Esophagus muscularis mucosa (tissue), 4 donors: ENCODE measurements at regions not wholly inside any gene's neighbourhood (a gene's known extent, or its start where the extent isn't known, plus 50 kb on each side); places are given as distances from the start of the nearest gene placed in this dataset.
"Not testable (repeated sequence)": the region's sequence is repeated elsewhere in the genome, so short reads cannot be mapped to it uniquely, and the experiment has no call there.

ENCODE experiments used
- DNase-seq: peaks from one replicate; pipeline ENCODE4 v3.0.0-alpha.2; 2017; ENCODE audit errors: extremely low spot score
- H3K27ac ChIP-seq, 4 donors: fragments of 200-600 bp; sonication (generic); replicated peaks in 1 of 4; 1 replicate in 3 of 4; 2 replicates in 1 of 4; pipeline ENCODE4 v1.5.1; 2016 to 2019; ENCODE audit warnings: mild to moderate bottlenecking in 1 of 4
- H3K27me3 ChIP-seq, 4 donors: fragments of 200-600 bp; sonication (generic); one replicate each; pipeline versions ENCODE4 v1.5.1 to v1.6.0; 2016 to 2019
- H3K36me3 ChIP-seq, 4 donors: fragments of 200-600 bp; sonication (generic); one replicate each; pipeline ENCODE4 v1.5.1; 2016 to 2019
- H3K4me1 ChIP-seq, 4 donors: fragments of 200-600 bp; sonication (generic); one replicate each; pipeline ENCODE4 v1.5.1; 2016 to 2019
- H3K4me3 ChIP-seq, 4 donors: fragments of 200-600 bp; sonication (generic); 1 replicate in 2 of 4; 2 replicates in 2 of 4; pipeline ENCODE4 v1.5.1; 2016 to 2019; ENCODE audit warnings: mild to moderate bottlenecking in 4 of 4, moderate library complexity in 1 of 4
- H3K9me3 ChIP-seq, 4 donors: fragments of 200-600 bp; sonication (generic); 1 replicate in 3 of 4; 2 replicates in 1 of 4; pipeline ENCODE4 v1.5.1; 2016 to 2019
- CTCF ChIP-seq, 3 experiments: fragments of 200-600 bp in 2 of 3; fragments of 450-650 bp in 1 of 3; sonication (generic) in 2 of 3; IDR thresholded peaks; one replicate each; pipeline ENCODE4 v1.5.1; 2017 to 2019; ENCODE audit warnings: antibody characterized with exemption in 3 of 3, mild to moderate bottlenecking in 2 of 3, moderate library complexity in 1 of 3
- EP300 ChIP-seq: sonication (generic); formaldehyde crosslinking; IDR thresholded peaks from one replicate; pipeline ENCODE4 v1.6.1; 2017; ENCODE audit warnings: antibody characterized with exemption
- POLR2A ChIP-seq: fragments of 450-650 bp; IDR thresholded peaks from one replicate; pipeline ENCODE4 v1.6.1; 2017; ENCODE audit warnings: antibody characterized with exemption, moderate library complexity, mild to moderate bottlenecking, low read depth
- POLR2AphosphoS5 ChIP-seq, 2 donors: sonication (generic); formaldehyde crosslinking; IDR thresholded peaks; one replicate each; pipeline ENCODE4 v1.6.1; 2017; ENCODE audit warnings: antibody characterized with exemption in 2 of 2
- WGBS: methylation state at CpG from one replicate; pipeline ENCODE4 v1.1.5; 2018; 5-methylcytosine and 5-hydroxymethylcytosine counted together
- intact Hi-C: fragments of 100-400 bp; cut with DNase I; formaldehyde crosslinking; loops from one replicate; pipeline ENCODE4 v1.15.1; 2023

GRCh38 chr7:3177271-3177670 lies 123.8 kb upstream of the SDK1 start:
- Histone ChIP-seq H3K4me3 (no peak overlapping the region), H3K9me3 (no peaks in the 10 kb centered on the region), H3K4me1 (peaks cover 0 to 11% (median 4%) of the 10 kb centered on the region in 4 donors), H3K27me3 (peaks cover 0 to 6% (median 0%) of the 10 kb centered on the region in 4 donors), H3K27ac (no peak overlapping the region), H3K36me3 (no peaks in the 10 kb centered on the region)
- no peak for TF ChIP-seq POLR2A
- no peak for TF ChIP-seq POLR2AphosphoS5 (IDR thresholded peaks at IDR 0.05)
- no peak for TF ChIP-seq CTCF (IDR thresholded peaks at IDR 0.05)
- no peak for TF ChIP-seq EP300
- no peak for DNase-seq
- WGBS = 92% methylated on average over 2 of the region's 2 CpGs
- intact Hi-C loops = no loop called here

- Histone ChIP-seq H3K4me3 (no peak overlapping the region), H3K27ac (no peak overlapping the region), H3K36me3 (no peaks in the 10 kb centered on the region), H3K4me1 (peaks cover 0 to 11% (median 4%) of the 10 kb centered on the region in 4 donors), H3K27me3 (peaks cover 0 to 13% (median 0%) of the 10 kb centered on the region in 4 donors), H3K9me3 (peaks cover 0 to 8% (median 3%) of the 10 kb centered on the region in 4 donors)
- no peak for DNase-seq
- TF ChIP-seq CTCF (IDR thresholded peaks at IDR 0.05) = no peak
- TF ChIP-seq POLR2AphosphoS5 (IDR thresholded peaks at IDR 0.05) = no peak
- no peak for TF ChIP-seq EP300
- no peak for TF ChIP-seq POLR2A
- intact Hi-C loops = no loop called here
- 74% methylated on average over 8 of the region's 8 CpGs for WGBS
Observed at GRCh38 chr7:3179456-3179855, 121.6 kb upstream of the SDK1 start.

- Histone ChIP-seq H3K9me3 (peaks cover 0 to 8% (median 3%) of the 10 kb centered on the region in 4 donors), H3K36me3 (no peaks in the 10 kb centered on the region)
Observed at GRCh38 chr7:3180604-3181003, 120.4 kb upstream of the SDK1 start.

GRCh38 chr7:3182055-3182454 lies 119.0 kb upstream of the SDK1 start:
- WGBS = 81% methylated on average over 4 of the region's 4 CpGs
- DNase-seq = not testable (repeated sequence)

More at GRCh38 chr7:3180604-3181003, 120.4 kb upstream of the SDK1 start:
- Histone ChIP-seq H3K27me3 (peaks cover 0 to 13% (median 0%) of the 10 kb centered on the region in 4 donors), H3K4me1 (peaks cover 0 to 11% (median 4%) of the 10 kb centered on the region in 4 donors), H3K4me3 (no peak overlapping the region), H3K27ac (no peak overlapping the region)
- no peak for DNase-seq
- 72% methylated on average over 8 of the region's 8 CpGs for WGBS
- intact Hi-C loops = no loop called here
- TF ChIP-seq CTCF (IDR thresholded peaks at IDR 0.05) (no peak), POLR2A (no peak), EP300 (no peak), POLR2AphosphoS5 (IDR thresholded peaks at IDR 0.05) (no peak)

GRCh38 chr7:3187444-3188040 lies 113.5 kb upstream of the SDK1 start:
- Histone ChIP-seq H3K27ac (no peak overlapping the region), H3K36me3 (no peaks in the 10 kb centered on the region), H3K4me1 (no peaks in the 10 kb centered on the region), H3K27me3 (peaks cover 0 to 19% (median 0%) of the 10 kb centered on the region in 4 donors), H3K9me3 (peaks cover 0 to 8% (median 3%) of the 10 kb centered on the region in 4 donors), H3K4me3 (no peak overlapping the region)
- intact Hi-C loops = no loop called here
- no peak for TF ChIP-seq EP300
- TF ChIP-seq CTCF (IDR thresholded peaks at IDR 0.05) = no peak
- TF ChIP-seq POLR2A = no peak
- no peak for TF ChIP-seq POLR2AphosphoS5 (IDR thresholded peaks at IDR 0.05)
- WGBS = 83% methylated on average over 18 of the region's 18 CpGs
- DNase-seq = no peak

More at GRCh38 chr7:3182055-3182454, 119.0 kb upstream of the SDK1 start:
- H3K9me3 ChIP-seq, H3K4me3 ChIP-seq, H3K36me3 ChIP-seq, H3K27ac ChIP-seq, intact Hi-C loops: not testable (repeated sequence)
- Histone ChIP-seq H3K4me1 (peaks cover 0 to 11% (median 4%) of the 10 kb centered on the region in 4 donors), H3K27me3 (peaks cover 0 to 13% (median 0%) of the 10 kb centered on the region in 4 donors)
